ENCODE measurements at regions not wholly inside any gene's neighbourhood (a gene's known extent, or its start where the extent isn't known, plus 50 kb on each side); places are given as distances from the start of the nearest gene placed in this dataset.
"Not testable (repeated sequence)": the region's sequence is repeated elsewhere in the genome, so short reads cannot be mapped to it uniquely, and the experiment has no call there.

DNA sequence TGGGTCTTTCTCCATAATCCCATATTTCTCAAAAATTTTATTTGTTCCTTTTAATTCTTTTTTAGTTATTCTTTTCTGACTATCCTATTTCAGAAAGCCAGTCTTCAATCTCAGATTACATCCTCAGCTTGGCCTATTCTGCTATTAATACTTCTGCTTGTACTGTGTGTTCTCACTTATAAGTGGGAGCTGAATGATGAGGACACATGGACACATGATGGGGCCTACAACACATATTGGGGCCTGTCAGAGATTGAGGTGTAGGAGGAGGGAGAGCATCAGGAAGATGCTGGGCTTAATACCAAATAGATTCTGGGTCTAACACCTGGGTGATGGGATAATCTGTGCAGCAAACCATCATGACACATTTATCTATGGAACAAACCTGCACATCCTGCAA lies 82.3 kb downstream of the MAGEE1 start:
- DNase-seq: no peak

DNA sequence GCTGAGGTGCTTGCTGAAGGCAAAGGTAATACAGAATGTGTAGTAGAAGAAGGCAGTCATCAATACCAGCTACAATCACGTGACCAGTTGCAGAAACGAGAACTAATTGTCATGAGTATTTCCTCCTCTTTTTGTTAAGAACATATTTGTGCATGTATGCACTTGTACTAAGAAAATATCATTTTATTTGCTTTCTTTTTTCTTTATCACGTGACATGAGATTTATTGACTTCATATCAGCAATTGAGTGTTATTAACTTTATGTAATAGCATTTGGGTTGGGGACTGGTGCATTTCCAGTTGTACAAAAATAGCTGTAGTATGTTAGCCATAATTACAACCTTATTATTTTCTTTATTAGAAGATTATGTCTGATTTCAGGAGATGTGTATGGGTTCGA lies 90.0 kb downstream of the MAGEE1 start:
- no peak for DNase-seq

DNA sequence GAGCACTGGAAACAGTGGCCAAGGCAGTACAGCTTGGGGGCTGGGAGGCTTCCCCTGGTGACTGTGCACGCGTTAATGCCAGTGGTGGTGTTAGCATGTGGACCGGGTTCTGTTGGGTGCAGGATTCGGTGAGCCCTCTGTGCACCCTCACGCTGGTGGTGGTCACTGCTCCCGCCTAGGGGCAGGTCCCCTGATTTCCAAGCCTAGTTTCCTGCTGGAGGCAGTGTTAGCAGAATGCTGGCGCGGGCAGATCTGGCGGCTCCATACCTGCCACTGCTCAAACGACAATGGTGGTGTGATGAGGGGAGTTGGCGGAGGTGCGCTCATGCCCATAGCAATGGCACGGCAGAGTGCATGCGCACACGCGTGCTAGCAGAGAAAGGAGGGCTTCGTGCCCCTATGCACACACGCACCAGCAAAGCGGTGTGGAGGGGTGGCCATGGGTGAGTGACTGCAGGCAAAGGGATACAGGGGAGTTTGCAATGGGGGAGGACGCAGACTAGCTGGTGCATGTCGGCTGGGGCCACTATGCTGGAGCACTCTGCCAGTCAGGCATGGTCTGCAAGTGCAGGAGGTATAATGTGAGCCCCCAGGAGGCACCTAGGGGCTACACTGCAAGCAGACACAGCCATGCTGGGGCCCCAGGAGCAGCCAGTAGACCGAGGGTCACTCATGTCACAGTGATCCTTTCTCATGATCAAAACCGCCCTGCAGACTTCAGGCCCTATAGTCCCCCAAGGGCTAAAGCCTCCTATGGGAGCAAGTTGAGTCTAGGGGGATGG lies 93.0 kb downstream of the MAGEE1 start:
- DNase-seq: no peak

DNA sequence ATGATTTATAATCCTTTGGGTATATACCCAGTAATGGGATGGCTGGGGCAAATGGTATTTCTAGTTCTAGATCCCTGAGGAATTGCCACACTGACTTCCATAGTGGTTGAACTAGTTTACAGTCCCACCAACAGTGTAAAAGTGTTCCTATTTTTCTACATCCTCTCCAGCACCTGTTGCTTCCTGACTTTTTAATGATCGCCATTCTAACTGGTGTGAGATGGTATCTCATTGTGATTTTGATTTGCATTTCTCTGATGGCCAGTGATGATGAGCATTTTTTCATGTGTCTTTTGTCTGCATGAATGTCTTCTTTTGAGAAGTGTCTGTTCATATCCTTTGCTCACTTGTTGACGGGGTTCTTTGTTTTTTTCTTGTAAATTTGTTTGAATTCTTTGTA lies 108.2 kb downstream of the MAGEE1 start:
- not testable (repeated sequence) for DNase-seq

DNA sequence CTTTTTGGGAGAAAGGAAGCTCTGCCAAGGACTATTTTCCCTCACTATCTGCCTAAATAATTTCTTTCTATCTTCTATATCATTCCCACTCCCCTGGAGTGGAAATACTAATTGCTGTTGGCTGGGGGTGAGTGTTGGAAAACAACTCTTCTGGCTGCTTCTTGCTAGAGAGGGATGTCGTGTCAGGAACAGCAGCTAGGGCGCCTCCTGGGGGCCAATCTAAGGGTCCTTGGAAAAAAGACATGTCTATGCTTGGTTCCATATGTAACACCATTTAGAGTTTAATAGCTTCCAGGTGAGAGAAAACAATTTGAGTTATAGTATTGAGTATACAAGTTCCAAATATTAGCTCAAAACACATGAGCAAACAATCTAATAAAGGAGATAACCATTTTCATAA lies 111.3 kb downstream of the MAGEE1 start:
- DNase-seq: no peak

DNA sequence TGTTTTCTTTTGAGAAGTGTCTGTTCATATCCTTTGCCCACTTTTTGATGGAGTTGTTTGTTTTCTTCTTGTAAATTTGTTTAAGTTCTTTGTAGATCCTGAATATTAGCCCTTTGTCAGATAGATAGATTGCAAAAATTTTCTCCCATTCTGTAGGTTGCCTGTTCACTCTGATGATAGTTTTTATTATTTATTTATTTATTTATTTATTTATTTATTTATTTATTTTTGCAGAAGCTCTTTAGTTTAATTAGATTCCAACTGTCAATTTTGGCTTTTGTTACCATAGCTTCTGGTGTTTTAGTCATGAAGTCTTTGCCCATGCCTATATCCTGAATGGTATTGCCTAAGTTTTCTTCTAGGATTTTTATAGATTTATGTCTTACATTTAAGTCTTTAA lies 115.9 kb downstream of the MAGEE1 start:
- DNase-seq: not testable (repeated sequence)

DNA sequence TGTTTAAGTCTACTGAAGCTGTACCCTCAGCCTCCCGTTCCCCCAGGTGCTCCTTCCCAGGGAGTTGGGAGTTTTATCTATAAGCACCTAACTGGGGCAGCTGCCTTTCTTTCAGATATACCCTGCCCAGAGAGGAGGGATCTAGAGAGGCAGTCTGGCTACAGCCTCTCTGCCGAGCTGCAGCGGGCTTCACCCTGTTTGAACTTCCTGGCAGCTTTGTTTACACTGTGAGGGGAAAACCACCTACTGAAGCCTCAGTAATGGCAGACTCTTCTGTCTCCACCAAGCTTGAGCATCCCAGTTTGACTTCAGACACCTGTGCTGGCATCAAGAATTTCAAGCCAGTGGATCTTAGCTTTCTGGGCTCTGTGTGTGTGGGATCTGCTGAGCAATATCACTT lies 122.5 kb downstream of the MAGEE1 start:
- no peak for DNase-seq

DNA sequence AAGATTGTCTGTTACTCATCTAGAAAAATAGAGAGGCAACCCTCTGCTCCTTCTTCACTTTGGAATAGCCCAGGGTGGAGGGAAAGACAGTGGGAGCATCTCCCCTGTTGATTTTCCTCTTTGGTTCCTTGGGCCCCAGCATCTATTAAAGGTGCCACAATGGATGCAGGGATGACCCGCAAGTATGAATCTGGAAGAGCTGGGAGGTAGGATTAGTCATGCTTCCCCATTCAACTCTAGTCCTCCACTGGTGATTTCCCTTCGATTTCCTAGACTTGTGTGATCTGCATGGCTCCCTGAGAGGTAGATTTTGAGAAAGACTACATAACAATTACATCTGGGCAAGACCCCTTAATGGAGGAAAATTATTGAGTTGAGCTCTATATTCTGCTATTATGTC lies 127.8 kb downstream of the MAGEE1 start:
- no peak for DNase-seq

DNA sequence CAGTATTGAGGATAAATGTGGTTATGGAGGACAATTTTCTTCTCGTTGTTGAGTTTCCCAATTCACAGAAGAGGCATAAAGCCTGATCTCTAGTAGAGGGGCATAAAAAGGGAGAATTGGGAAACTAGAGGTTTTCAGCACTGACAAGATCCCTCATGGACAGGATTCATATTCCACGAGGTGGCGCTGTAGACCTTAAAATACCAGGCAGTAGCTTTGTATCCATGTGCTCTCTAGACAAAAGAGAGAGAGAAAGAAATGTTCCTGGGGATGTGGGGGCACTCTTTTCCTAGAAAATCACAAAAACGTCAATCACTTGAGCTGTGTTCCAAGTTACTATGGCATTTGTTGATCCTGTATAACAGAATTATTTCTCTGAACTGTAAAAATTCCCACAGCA lies 128.3 kb downstream of the MAGEE1 start:
- peak; percentile 58 for DNase-seq

DNA sequence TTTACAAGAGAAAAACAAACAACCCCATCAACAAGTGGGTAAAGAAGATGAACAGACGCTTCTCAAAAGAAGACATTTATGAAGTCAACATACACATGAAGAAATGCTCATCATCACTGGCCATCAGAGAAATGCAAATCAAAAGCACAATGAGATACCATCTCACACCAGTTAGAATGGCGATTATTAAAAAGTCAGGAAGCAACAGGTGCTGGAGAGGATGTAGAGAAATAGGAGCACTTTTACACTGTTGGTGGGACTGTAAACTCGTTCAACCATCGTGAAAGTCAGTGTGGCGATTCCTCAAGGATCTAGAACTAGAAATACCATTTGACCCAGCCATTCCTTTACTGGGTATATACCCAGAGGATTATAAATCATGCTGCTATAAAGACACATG lies 137.3 kb downstream of the MAGEE1 start:
- not testable (repeated sequence) for DNase-seq

DNA sequence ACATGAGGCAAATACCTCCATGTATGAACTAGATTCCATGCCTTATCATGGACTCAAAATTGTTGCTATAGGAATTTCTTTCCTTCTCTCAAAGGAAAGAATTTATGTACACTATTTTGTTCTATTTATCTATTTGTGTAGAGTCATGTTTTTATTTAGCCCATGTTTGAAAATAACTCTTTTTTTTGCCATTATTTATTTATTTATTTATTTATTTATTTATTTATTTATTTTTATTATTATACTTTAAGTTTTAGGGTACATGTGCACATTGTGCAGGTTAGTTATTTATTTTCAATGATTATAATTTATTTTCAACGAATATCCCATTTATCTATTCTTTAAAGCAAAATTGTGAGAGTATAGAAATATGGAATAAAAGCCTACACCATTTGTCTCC lies 177.9 kb downstream of the MAGEE1 start:
- no peak for DNase-seq

DNA sequence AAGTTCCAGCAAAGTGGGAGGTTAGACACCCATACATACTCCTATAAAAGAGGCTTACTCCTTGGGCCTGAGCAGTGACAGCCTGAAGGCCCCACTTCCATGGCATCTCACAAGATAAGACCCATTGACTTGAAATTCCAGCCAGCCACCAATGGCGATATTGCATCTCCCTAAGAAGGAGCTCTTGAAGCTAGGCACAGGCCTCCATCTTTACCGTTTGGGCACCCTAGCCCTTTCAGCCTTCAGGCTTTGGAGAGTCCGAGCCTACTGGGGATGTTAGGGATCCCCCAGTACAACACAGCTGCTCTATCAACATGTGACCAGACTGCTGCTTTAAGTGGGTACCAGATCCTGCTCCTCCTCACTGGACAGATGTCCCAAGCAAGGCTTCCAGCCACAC lies 189.5 kb downstream of the MAGEE1 start:
- no peak for DNase-seq

DNA sequence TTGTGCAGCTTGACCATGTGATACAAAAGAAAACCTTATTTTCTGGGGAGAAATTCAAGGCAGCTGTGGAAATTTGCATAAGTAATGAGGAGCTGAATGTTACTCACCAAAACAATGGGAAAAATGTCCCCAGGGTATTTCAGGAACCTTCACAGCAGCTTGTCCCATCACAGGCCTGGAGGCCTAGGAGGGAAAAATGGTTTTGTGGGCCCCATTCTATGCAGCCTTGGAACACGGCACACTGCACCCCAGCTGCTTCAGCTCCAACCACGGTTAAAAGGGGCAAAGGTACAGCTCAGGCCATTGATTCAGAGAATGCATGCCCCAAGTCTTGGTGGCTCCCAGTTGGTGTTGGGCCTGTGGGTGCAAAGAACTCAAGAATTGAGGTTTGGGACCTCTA lies 216.1 kb downstream of the MAGEE1 start:
- DNase-seq: no peak

DNA sequence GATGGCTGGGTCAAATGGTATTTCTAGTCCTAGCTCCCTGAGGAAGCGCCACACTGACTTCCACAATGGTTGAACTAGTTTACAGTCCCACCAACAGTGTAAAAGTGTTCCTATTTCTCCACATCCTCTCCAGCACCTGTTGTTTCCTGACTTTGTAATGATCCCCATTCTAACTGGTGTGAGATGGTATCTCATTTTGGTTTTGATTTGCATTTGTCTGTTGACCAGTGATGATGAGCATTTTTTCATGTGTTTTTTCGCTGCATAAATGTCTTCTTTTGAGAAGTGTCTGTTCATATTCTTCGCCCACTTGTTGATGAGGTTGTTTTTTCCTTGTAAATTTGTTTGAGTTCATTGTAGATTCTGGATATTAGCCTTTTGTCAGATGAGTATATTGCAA lies 223.9 kb downstream of the MAGEE1 start:
- DNase-seq: not testable (repeated sequence)

DNA sequence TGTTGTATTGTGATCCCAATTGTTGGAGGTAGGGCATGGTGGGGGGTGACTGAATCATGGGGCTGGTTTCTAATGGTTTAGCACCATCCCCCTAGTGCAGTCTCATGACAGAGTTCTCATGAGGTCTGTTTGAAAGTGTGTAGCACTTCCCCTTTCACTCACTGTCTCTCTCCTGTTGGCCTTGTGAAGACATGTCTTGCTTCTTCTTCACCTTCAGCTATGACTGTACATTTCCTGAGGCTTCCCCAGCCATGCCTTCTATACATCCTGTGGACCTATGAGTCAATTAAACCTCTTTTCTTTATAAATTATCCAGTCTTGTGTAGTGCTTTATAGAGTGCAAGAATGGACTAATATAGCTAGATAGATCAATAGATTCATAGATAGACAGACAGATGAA lies 230.0 kb downstream of the MAGEE1 start:
- no peak for DNase-seq

Data from NCI-H1694 treated with DMSO at 0.1 percent for 48 hours (cell line).